GM23338 (cell line): ENCODE measurements at regions not wholly inside any gene's neighbourhood (a gene's known extent, or its start where the extent isn't known, plus 50 kb on each side); places are given as distances from the start of the nearest gene placed in this dataset.

ENCODE experiments used
- ATAC-seq: fragments of 200-7000 bp; cut with Tn5 transposase; 3 replicates; pipeline ENCODE4 v1.9.1; 2020
- DNase-seq: peaks from one replicate; pipeline ENCODE4 v3.0.0-alpha.2; 2015; ENCODE audit warnings: low spot score
- H2AFZ ChIP-seq: fragments of 200-600 bp; sonication (generic); 2 replicates; pipeline ENCODE4 v1.8.0; 2016; ENCODE audit warnings: antibody characterized with exemption, mild to moderate bottlenecking, moderate library complexity
- H3F3A ChIP-seq: fragments of 200-600 bp; sonication (generic); replicated peaks from 2 replicates; pipeline ENCODE4 v1.8.0; 2017; ENCODE audit warnings: antibody characterized with exemption, mixed run types, low read depth
- H3K27ac ChIP-seq: fragments of 200-600 bp; sonication (generic); 2 replicates; pipeline ENCODE4 v1.6.1; 2016; ENCODE audit warnings: low read depth
- H3K27me3 ChIP-seq: fragments of 200-600 bp; sonication (generic); 2 replicates; pipeline ENCODE4 v1.8.0; 2016; ENCODE audit warnings: mild to moderate bottlenecking, mixed run types, moderate library complexity; ENCODE audit not compliant: insufficient read depth
- H3K36me3 ChIP-seq: fragments of 200-600 bp; sonication (generic); 2 replicates; pipeline ENCODE4 v1.8.0; 2016; ENCODE audit warnings: mild to moderate bottlenecking; ENCODE audit not compliant: insufficient read depth
- H3K4me1 ChIP-seq: fragments of 200-600 bp; sonication (generic); 2 replicates; pipeline ENCODE4 v1.8.0; 2016; ENCODE audit warnings: mild to moderate bottlenecking, moderate library complexity; ENCODE audit not compliant: insufficient read depth
- H3K4me2 ChIP-seq: fragments of 200-600 bp; sonication (generic); 2 replicates; pipeline ENCODE4 v1.7.1; 2017; ENCODE audit warnings: mixed run types
- H3K4me3 ChIP-seq: fragments of 200-600 bp; sonication (generic); 2 replicates; pipeline ENCODE4 v1.6.1; 2016; ENCODE audit warnings: mixed run types
- H3K79me2 ChIP-seq: fragments of 200-600 bp; sonication (generic); replicated peaks from 2 replicates; pipeline ENCODE4 v1.8.0; 2017; ENCODE audit warnings: mild to moderate bottlenecking; ENCODE audit not compliant: insufficient read depth
- H3K9me2 ChIP-seq: fragments of 200-600 bp; sonication (generic); 2 replicates; pipeline ENCODE4 v1.8.0; 2017; ENCODE audit not compliant: insufficient read depth
- H4K20me1 ChIP-seq: fragments of 200-600 bp; sonication (generic); replicated peaks from 2 replicates; pipeline ENCODE4 v1.8.0; 2017; ENCODE audit warnings: mild to moderate bottlenecking; ENCODE audit not compliant: insufficient read depth
- H3K27ac Mint-ChIP-seq: 2 replicates; pipeline ENCODE4 v1.8.0; 2020; ENCODE audit warnings: inconsistent platforms, mild to moderate bottlenecking, moderate library complexity, mixed read lengths
- H3K27me3 Mint-ChIP-seq: 3 replicates; pipeline ENCODE4 v1.8.0; 2022; ENCODE audit warnings: low read depth, mild to moderate bottlenecking, moderate library complexity, mixed read lengths, inconsistent platforms; ENCODE audit not compliant: insufficient read depth, poor library complexity
- H3K36me3 Mint-ChIP-seq: 3 replicates; pipeline ENCODE4 v1.8.0; 2021; ENCODE audit warnings: low read depth, mild to moderate bottlenecking, inconsistent platforms, moderate library complexity, mixed read lengths
- H3K4me1 Mint-ChIP-seq: 3 replicates; pipeline ENCODE4 v1.8.0; 2020; ENCODE audit warnings: mild to moderate bottlenecking, inconsistent platforms, mixed read lengths
- H3K4me3 Mint-ChIP-seq: 3 replicates; pipeline ENCODE4 v1.8.0; 2021; ENCODE audit warnings: moderate library complexity, mild to moderate bottlenecking, inconsistent platforms, mixed read lengths
- H3K9me3 Mint-ChIP-seq: 3 replicates; pipeline ENCODE4 v1.8.0; 2020; ENCODE audit warnings: moderate library complexity, mild to moderate bottlenecking, inconsistent platforms, mixed read lengths
- CTCF ChIP-seq, 2 experiments: fragments of 200-600 bp in 1 of 2; sonication (generic) in 1 of 2; conservative IDR thresholded peaks; 2 replicates each; pipeline versions ENCODE4 v1.5.1 to v1.6.1; 2016 to 2017; ENCODE audit warnings: antibody characterized with exemption in 2 of 2, low read depth in 2 of 2, mild to moderate bottlenecking in 2 of 2, moderate library complexity in 1 of 2
- EZH2phosphoT487 ChIP-seq: fragments of 200-600 bp; sonication (generic); IDR thresholded peaks from one replicate; pipeline ENCODE4 v1.8.1; 2018; ENCODE audit warnings: antibody characterized with exemption; ENCODE audit not compliant: unreplicated experiment
- ZNF114 ChIP-seq: fragments of 250-450 bp; sonication (Bioruptor Pico); IDR thresholded peaks from 2 replicates; pipeline ENCODE4 v1.5.0; 2020; ENCODE audit warnings: mild to moderate bottlenecking, moderate library complexity
- ZNF462 ChIP-seq: fragments of 250-450 bp; sonication (Bioruptor Pico); IDR thresholded peaks from 2 replicates; pipeline ENCODE4 v1.5.0; 2020; ENCODE audit warnings: mild to moderate bottlenecking, moderate library complexity

- TF ChIP-seq ZNF462 (CRISPR knock-in tag) (no peak), ZNF114 (CRISPR knock-in tag) (no peak)
Observed at GRCh38 chr15:48029642-48030041, 91.1 kb upstream of the SLC24A5 start (continued).

- Histone ChIP-seq H3K9me2 (peaks cover 11% of the 10 kb centered on the region), H3K79me2 (no peaks in the 10 kb centered on the region), H4K20me1 (no peaks in the 10 kb centered on the region), H3K36me3 (no peaks in the 10 kb centered on the region), H3K4me2 (no peak overlapping the region), H3K4me3 (no peak overlapping the region), H3F3A (no peaks in the 10 kb centered on the region), H3K4me1 (0 out of 2 replicates have a peak, but pooled peaks cover under 1% of the 10 kb centered on the region), H3K27me3 (no peaks in the 10 kb centered on the region), H3K27ac (no peak overlapping the region), H2AFZ (no peak overlapping the region; the same call in 1 of the 2 replicates)
- no peaks in the 10 kb centered on the region for H3K36me3 Mint-ChIP-seq
- no peaks in the 10 kb centered on the region for H3K27me3 Mint-ChIP-seq
- ATAC-seq, result no peak
- no peak for TF ChIP-seq EZH2phosphoT487
- TF ChIP-seq CTCF (conservative IDR thresholded peaks at IDR 0.05; ENCODE audit: low read depth in 2 of 2), result no peak
- no peak overlapping the region for H3K4me3 Mint-ChIP-seq
- no peak for DNase-seq
- H3K4me1 Mint-ChIP-seq, result peaks cover 10% of the 10 kb centered on the region; the same call in 2 of the 3 replicates
- H3K9me3 Mint-ChIP-seq, result no peaks in the 10 kb centered on the region
- H3K27ac Mint-ChIP-seq, result no peak overlapping the region
Observed at GRCh38 chr15:48031466-48031865, 89.3 kb upstream of the SLC24A5 start.
